Endodermal cell (in vitro differentiated cells): ENCODE measurements at regions not wholly inside any gene's neighbourhood (a gene's known extent, or its start where the extent isn't known, plus 50 kb on each side); places are given as distances from the start of the nearest gene placed in this dataset.

Experiments used
- DNase-seq: peaks from one replicate; pipeline ENCODE4 v3.0.0-alpha.2; 2017
- H3K27ac ChIP-seq: 2 replicates; pipeline ENCODE4 v1.5.1; 2013; ENCODE audit warnings: mild to moderate bottlenecking, low read depth, low read length, moderate library complexity
- H3K27me3 ChIP-seq: 2 replicates; pipeline ENCODE4 v1.6.1; 2013; ENCODE audit warnings: mild to moderate bottlenecking, low read length, moderate library complexity; ENCODE audit not compliant: insufficient read depth, control insufficient read depth, poor library complexity, severe bottlenecking
- H3K36me3 ChIP-seq: 2 replicates; pipeline ENCODE4 v1.7.0; 2013; ENCODE audit warnings: mild to moderate bottlenecking, low read length, moderate library complexity; ENCODE audit not compliant: control insufficient read depth, insufficient read depth
- H3K4me1 ChIP-seq: one replicate; pipeline ENCODE4 v1.7.0; 2013; ENCODE audit warnings: low read length; ENCODE audit not compliant: control insufficient read depth, insufficient read depth
- H3K4me3 ChIP-seq: 2 replicates; pipeline ENCODE4 v1.5.1; 2013; ENCODE audit warnings: mild to moderate bottlenecking, low read length, moderate library complexity
- H3K9ac ChIP-seq: 2 replicates; pipeline ENCODE4 v1.6.1; 2013; ENCODE audit warnings: mild to moderate bottlenecking, low read length, moderate library complexity; ENCODE audit not compliant: poor library complexity, severe bottlenecking; ENCODE audit errors: extremely low read depth
- H3K9me3 ChIP-seq: 2 replicates; pipeline ENCODE4 v1.6.1; 2013; ENCODE audit warnings: mild to moderate bottlenecking, low read length, moderate library complexity; ENCODE audit not compliant: control insufficient read depth
- H3K27ac Mint-ChIP-seq: 2 replicates; pipeline ENCODE4 v1.8.0; 2020; ENCODE audit warnings: mixed read lengths
- H3K27me3 Mint-ChIP-seq: 2 replicates; pipeline ENCODE4 v1.8.0; 2021; ENCODE audit warnings: mild to moderate bottlenecking, mixed read lengths; ENCODE audit not compliant: insufficient read depth
- H3K36me3 Mint-ChIP-seq: 2 replicates; pipeline ENCODE4 v1.8.0; 2020; ENCODE audit warnings: low read depth, mixed read lengths
- H3K4me1 Mint-ChIP-seq: 2 replicates; pipeline ENCODE4 v1.8.0; 2020; ENCODE audit warnings: mixed read lengths
- H3K4me3 Mint-ChIP-seq: 2 replicates; pipeline ENCODE4 v1.8.0; 2020; ENCODE audit warnings: mild to moderate bottlenecking, moderate library complexity, mixed read lengths
- H3K9me3 Mint-ChIP-seq: 2 replicates; pipeline ENCODE4 v1.8.0; 2020; ENCODE audit warnings: mild to moderate bottlenecking, mixed read lengths
- CTCF ChIP-seq: fragments of 200-600 bp; sonication (generic); conservative IDR thresholded peaks from 2 replicates; pipeline ENCODE4 v1.5.0; 2021; ENCODE audit warnings: antibody characterized with exemption, mild to moderate bottlenecking
- WGBS, 2 experiments: methylation state at CpG; one replicate each; pipeline versions ENCODE4 v1.1.5 to v1.1.7; 2013; ENCODE audit warnings: missing lambda C conversion rate in 2 of 2, mixed read lengths in 1 of 2; ENCODE audit not compliant: insufficient coverage in 1 of 2, insufficient read length in 1 of 2; 5-methylcytosine and 5-hydroxymethylcytosine counted together

DNA sequence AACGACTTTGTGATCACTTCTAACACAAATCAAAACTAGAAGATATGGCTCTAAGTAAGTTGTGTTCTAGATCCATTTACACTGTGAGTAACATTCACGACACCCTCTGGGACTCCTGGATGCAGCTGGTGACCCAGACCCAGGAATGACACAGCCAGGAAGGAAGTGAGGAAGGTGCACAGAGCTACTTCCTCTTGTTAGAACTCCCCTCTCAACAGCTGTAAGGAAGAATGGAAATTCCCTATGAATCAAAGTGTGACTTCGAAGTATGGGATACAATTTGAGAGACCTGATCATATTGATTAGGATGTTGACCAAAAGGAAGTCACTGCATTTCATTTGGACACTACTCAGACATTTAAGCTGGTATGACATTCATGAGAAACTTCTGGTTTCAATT, 185.3 kb downstream of the NRIP1 start:
- no peak overlapping the region for H3K27ac Mint-ChIP-seq
- Histone ChIP-seq H3K4me1 (peaks cover 4% of the 10 kb centered on the region), H3K9ac (no peak overlapping the region), H3K27ac (no peak overlapping the region), H3K36me3 (no peaks in the 10 kb centered on the region), H3K4me3 (no peak overlapping the region), H3K27me3 (no peaks in the 10 kb centered on the region), H3K9me3 (no peaks in the 10 kb centered on the region)
- no peak for DNase-seq
- 94 to 100% methylated on average over 2 to 3 of the region's 3 CpGs for WGBS, 2 experiments
- no peak overlapping the region for H3K4me3 Mint-ChIP-seq
- peaks cover 11% of the 10 kb centered on the region for H3K4me1 Mint-ChIP-seq
- no peaks in the 10 kb centered on the region for H3K9me3 Mint-ChIP-seq
- no peaks in the 10 kb centered on the region for H3K27me3 Mint-ChIP-seq
- TF ChIP-seq CTCF, result no peak
- no peaks in the 10 kb centered on the region for H3K36me3 Mint-ChIP-seq

DNA sequence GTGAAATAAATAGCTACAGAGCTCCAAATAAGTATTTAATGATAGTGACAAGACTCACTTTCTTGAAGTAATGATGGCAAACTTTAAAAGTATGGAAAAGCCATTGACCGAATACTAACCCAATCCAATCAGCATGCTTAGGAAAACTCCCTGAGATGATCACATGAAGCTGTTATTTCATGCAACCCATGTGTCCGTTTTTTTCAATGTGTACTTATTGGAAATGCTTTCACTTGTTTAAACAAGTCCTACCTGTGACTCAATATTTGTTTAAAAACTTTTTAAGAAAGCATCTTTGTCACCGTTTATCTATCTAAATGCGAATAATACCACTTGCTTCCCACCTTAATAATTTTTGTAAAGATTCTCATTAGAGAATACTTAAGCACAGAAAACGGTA, 185.8 kb downstream of the NRIP1 start:
- no peak overlapping the region for H3K9ac ChIP-seq
- H3K27me3 ChIP-seq, result no peaks in the 10 kb centered on the region
- Mint-ChIP-seq H3K9me3 (no peaks in the 10 kb centered on the region), H3K4me1 (peaks cover 11% of the 10 kb centered on the region), H3K27ac (no peak overlapping the region), H3K4me3 (no peak overlapping the region), H3K27me3 (no peaks in the 10 kb centered on the region), H3K36me3 (no peaks in the 10 kb centered on the region)
- TF ChIP-seq CTCF, result no peak
- H3K4me3 ChIP-seq, result no peak overlapping the region
- DNase-seq, result no peak
- H3K36me3 ChIP-seq, result no peaks in the 10 kb centered on the region
- H3K9me3 ChIP-seq, result no peaks in the 10 kb centered on the region
- WGBS, 2 experiments, result 83 to 88% methylated on average over 4 to 5 of the region's 5 CpGs
- peaks cover 4% of the 10 kb centered on the region for H3K4me1 ChIP-seq
- H3K27ac ChIP-seq, result no peak overlapping the region

DNA sequence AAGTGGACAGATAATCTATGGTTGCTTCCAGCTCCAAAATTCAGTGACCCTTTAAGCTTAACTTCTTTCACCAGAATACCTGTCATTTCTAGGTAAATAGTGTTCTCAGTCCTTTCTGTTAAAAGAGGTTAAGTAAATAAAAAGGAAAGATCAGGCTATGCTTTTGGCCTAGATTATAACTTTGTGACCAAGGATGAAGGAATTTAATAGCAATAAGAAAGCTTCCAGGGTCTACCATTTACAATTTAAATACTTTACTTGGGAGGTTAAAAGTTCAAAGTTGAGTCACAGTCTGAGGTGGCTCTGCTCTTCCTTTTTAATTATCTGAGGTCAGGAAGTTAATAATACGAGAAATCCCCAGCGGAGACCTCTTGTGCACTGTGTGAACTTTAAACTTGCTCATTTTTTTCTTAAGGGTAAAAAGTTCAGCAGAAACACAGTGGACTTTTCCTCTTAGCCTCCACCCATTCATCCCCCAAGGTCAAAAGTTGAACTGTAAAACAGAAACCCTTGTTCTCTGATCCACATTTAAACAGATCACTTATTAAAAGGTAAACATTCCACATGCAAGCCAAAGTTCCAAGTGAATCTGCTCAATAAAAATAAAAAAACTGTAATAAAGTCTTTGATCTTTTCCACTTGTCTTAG, 187.1 kb downstream of the NRIP1 start:
- H3K4me3 ChIP-seq, result no peak overlapping the region
- TF ChIP-seq CTCF, result no peak
- H3K27ac ChIP-seq, result no peak overlapping the region
- Mint-ChIP-seq H3K36me3 (no peaks in the 10 kb centered on the region), H3K27ac (no peak overlapping the region), H3K4me1 (peaks cover 11% of the 10 kb centered on the region), H3K27me3 (no peaks in the 10 kb centered on the region), H3K9me3 (no peaks in the 10 kb centered on the region), H3K4me3 (no peak overlapping the region)
- WGBS, 2 experiments, result 100% methylated on average over 2 of the region's 2 CpGs
- H3K4me1 ChIP-seq, result peaks cover 4% of the 10 kb centered on the region
- H3K9ac ChIP-seq, result no peak overlapping the region
- H3K9me3 ChIP-seq, result no peaks in the 10 kb centered on the region
- no peak for DNase-seq
- no peaks in the 10 kb centered on the region for H3K27me3 ChIP-seq
- no peaks in the 10 kb centered on the region for H3K36me3 ChIP-seq
